ENCODE measurements at regions not wholly inside any gene's neighbourhood (a gene's known extent, or its start where the extent isn't known, plus 50 kb on each side); places are given as distances from the start of the nearest gene placed in this dataset.

DNA sequence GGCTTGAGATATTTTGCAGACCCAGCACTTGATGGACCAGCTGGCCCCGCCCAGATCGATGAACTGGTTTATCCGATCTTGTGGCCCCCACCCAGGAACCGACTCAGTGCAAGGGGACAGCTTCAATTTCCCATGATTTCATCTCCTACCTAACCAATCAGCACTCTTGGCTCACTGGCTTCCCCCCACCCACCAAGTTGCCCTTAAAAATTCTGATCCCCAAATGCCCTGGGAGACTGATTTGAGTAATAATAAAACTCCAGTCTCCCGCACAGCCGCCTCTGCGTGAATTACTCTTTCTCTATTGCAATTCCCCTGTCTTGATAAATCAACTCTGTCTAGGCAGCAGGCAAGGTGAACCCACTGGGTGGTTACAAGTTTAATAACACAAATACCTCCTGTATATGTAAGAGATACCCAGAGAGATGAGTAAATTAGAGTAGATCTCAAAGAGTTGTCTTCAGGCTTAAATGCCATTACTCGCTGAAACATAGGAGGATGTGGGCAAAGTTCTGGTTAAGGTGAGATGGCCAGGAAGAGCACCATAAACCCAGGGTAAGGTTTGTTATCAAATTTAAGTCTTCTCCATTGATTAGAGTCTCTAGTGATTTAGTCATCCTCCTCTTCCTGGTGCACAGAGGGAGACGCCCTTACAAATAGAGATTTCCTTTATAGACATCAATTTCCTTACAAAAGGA lies 222.8 kb downstream of the ARL4C start:
- no peak overlapping the region for H3K27ac ChIP-seq
- no peak overlapping the region for H3K9ac ChIP-seq
- no peaks in the 10 kb centered on the region for H3K4me1 ChIP-seq
- no peaks in the 10 kb centered on the region for H3K27me3 ChIP-seq (ENCODE audit: control insufficient read depth, insufficient read depth, low read length)
- H3K79me2 ChIP-seq = no peaks in the 10 kb centered on the region
- H3K4me3 ChIP-seq (ENCODE audit: low read depth, low read length) = no peak overlapping the region
- no peaks in the 10 kb centered on the region for H3K9me3 ChIP-seq (ENCODE audit: control insufficient read depth, low read length)
- H3K4me2 ChIP-seq (ENCODE audit: low read length) = no peak overlapping the region
- TF ChIP-seq, protein P1, sequence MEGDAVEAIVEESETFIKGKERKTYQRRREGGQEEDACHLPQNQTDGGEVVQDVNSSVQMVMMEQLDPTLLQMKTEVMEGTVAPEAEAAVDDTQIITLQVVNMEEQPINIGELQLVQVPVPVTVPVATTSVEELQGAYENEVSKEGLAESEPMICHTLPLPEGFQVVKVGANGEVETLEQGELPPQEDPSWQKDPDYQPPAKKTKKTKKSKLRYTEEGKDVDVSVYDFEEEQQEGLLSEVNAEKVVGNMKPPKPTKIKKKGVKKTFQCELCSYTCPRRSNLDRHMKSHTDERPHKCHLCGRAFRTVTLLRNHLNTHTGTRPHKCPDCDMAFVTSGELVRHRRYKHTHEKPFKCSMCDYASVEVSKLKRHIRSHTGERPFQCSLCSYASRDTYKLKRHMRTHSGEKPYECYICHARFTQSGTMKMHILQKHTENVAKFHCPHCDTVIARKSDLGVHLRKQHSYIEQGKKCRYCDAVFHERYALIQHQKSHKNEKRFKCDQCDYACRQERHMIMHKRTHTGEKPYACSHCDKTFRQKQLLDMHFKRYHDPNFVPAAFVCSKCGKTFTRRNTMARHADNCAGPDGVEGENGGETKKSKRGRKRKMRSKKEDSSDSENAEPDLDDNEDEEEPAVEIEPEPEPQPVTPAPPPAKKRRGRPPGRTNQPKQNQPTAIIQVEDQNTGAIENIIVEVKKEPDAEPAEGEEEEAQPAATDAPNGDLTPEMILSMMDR (IDR thresholded peaks at IDR 0.05) = no peak
- no peaks in the 10 kb centered on the region for H3K36me3 ChIP-seq (ENCODE audit: control insufficient read depth, insufficient read depth, low read length)
- H2AFZ ChIP-seq = no peak overlapping the region

DNA sequence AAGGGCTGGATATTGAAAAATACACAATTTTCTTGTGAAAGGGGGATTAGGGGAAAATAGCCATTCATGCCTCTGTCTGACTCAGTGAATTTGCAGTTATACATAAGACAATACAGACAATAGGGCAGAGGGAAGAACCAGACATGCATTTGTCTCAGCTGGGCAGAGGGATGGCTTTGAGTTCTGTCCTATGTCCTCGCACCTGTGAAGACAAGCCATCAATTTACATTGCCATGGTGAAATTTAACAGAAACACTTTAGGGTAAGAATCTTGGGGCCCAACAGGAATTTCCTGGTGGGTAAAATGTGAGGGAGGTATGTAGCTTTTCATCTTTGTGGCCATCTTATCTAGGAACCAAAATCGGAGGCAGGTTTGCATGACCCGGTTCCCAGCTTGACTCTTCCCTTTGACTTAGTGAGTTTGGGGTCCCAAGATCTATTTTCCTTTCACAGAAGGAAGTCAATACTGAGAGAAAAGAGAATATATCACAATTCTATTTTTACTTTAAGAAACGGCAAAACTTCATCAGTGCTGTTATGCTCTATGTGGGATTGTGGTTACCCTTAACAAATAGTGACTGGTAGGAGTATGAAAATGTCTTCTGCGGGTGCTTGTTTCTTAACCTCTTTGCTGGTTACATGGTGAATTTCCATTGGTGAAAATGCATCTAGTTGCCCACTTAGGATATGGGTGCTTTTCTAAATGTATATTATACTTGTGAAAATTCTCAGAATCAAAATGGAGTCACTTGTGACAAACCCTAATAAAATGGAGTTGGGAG lies 221.8 kb downstream of the SPP2 start:
- Histone ChIP-seq H3K27me3 (ENCODE audit: control insufficient read depth, insufficient read depth, low read length) (no peaks in the 10 kb centered on the region), H3K9ac (no peak overlapping the region), H3K9me3 (ENCODE audit: control insufficient read depth, low read length) (no peaks in the 10 kb centered on the region), H3K27ac (no peak overlapping the region), H2AFZ (no peak overlapping the region), H3K36me3 (ENCODE audit: control insufficient read depth, insufficient read depth, low read length) (no peaks in the 10 kb centered on the region), H3K4me3 (ENCODE audit: low read depth, low read length) (no peak overlapping the region), H3K4me1 (no peaks in the 10 kb centered on the region), H3K79me2 (no peaks in the 10 kb centered on the region), H3K4me2 (ENCODE audit: low read length) (no peak overlapping the region)
- TF ChIP-seq, protein P1 (IDR thresholded peaks at IDR 0.05) = no peak

DNA sequence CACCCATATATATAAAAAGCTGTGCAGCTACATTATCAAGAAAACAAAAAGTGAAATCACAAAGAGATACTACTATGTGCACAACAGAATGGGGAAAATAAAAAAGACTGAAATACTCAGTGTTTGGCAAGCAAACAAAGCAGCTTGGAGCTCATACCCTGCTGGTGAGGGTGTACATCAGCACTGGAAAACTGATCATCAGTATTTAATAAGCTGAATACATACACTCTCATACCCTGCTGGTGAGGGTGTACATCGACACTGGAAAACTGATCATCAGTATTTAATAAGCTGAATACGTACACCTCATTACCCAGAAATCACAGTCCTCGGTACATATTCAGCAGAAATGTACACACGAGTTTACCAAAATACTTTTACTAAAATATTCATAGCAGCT lies 220.8 kb downstream of the SPP2 start:
- Histone ChIP-seq H3K9me3 (ENCODE audit: control insufficient read depth, low read length) (no peaks in the 10 kb centered on the region), H3K27ac (no peak overlapping the region), H3K4me3 (ENCODE audit: low read depth, low read length) (no peak overlapping the region), H3K36me3 (ENCODE audit: control insufficient read depth, insufficient read depth, low read length) (no peaks in the 10 kb centered on the region), H3K4me2 (ENCODE audit: low read length) (no peak overlapping the region), H3K79me2 (no peaks in the 10 kb centered on the region), H3K27me3 (ENCODE audit: control insufficient read depth, insufficient read depth, low read length) (no peaks in the 10 kb centered on the region), H2AFZ (no peak overlapping the region), H3K9ac (no peak overlapping the region), H3K4me1 (no peaks in the 10 kb centered on the region)
- TF ChIP-seq, protein P1 (IDR thresholded peaks at IDR 0.05) = no peak

DNA sequence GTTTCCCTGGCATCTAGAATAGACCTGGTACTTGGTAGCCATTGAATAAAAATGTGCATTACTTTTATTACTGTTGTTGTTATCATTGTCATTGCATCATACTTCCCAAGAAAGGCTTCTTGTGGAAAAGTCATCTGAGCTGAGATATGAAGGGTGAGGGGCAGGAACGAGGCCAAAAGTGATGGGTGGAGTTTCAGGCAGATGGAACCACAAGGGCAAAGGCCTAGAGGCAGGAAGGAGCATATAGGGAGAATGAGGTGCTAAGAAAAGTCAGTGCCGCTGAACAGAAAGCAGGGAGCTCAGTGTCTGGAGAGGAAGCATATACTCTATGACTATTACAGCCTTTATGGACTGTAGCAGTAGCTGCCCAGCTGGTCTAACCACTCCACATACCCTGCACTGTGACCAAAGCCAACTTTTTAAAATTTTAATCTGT lies 219.3 kb downstream of the SPP2 start:
- TF ChIP-seq, protein P1 (IDR thresholded peaks at IDR 0.05) = no peak
- no peaks in the 10 kb centered on the region for H3K4me1 ChIP-seq
- no peaks in the 10 kb centered on the region for H3K79me2 ChIP-seq
- H3K4me3 ChIP-seq (ENCODE audit: low read depth, low read length) = no peak overlapping the region
- no peaks in the 10 kb centered on the region for H3K9me3 ChIP-seq (ENCODE audit: control insufficient read depth, low read length)
- no peak overlapping the region for H2AFZ ChIP-seq
- H3K36me3 ChIP-seq (ENCODE audit: control insufficient read depth, insufficient read depth, low read length) = no peaks in the 10 kb centered on the region
- no peak overlapping the region for H3K9ac ChIP-seq
- no peak overlapping the region for H3K4me2 ChIP-seq (ENCODE audit: low read length)
- no peak overlapping the region for H3K27ac ChIP-seq
- no peaks in the 10 kb centered on the region for H3K27me3 ChIP-seq (ENCODE audit: control insufficient read depth, insufficient read depth, low read length)

Data from parathyroid adenoma (tissue), 2 donors.